Nephron progenitor cell (in vitro differentiated cells): ENCODE measurements at regions not wholly inside any gene's neighbourhood (a gene's known extent, or its start where the extent isn't known, plus 50 kb on each side); places are given as distances from the start of the nearest gene placed in this dataset.
A peak's percentile ranks its signal among the peaks of the same experiment; 100 is the strongest.

Source experiments
- DNase-seq: peaks from one replicate; pipeline ENCODE4 v3.0.0; 2021
- H3K27ac Mint-ChIP-seq: 2 replicates; pipeline ENCODE4 v1.8.0; 2021; ENCODE audit warnings: mild to moderate bottlenecking, moderate library complexity, mixed read lengths
- H3K27me3 Mint-ChIP-seq: 2 replicates; pipeline ENCODE4 v1.8.0; 2021; ENCODE audit warnings: mild to moderate bottlenecking, low read depth, mixed read lengths; ENCODE audit not compliant: poor library complexity
- H3K36me3 Mint-ChIP-seq: 2 replicates; pipeline ENCODE4 v1.8.0; 2021; ENCODE audit warnings: low read depth, mixed read lengths
- H3K4me1 Mint-ChIP-seq: 2 replicates; pipeline ENCODE4 v1.8.0; 2021; ENCODE audit warnings: mixed read lengths
- H3K4me3 Mint-ChIP-seq: 2 replicates; pipeline ENCODE4 v1.8.0; 2021; ENCODE audit warnings: mild to moderate bottlenecking, moderate library complexity, mixed read lengths
- H3K9me3 Mint-ChIP-seq: 2 replicates; pipeline ENCODE4 v1.8.0; 2021; ENCODE audit warnings: mild to moderate bottlenecking, moderate library complexity, mixed read lengths
- TF ChIP-seq, protein P1 (sequence below): fragments of 200-600 bp; sonication (generic); IDR thresholded peaks from 2 replicates; pipeline ENCODE4 v1.5.0; 2021; ENCODE audit warnings: antibody characterized with exemption

DNA sequence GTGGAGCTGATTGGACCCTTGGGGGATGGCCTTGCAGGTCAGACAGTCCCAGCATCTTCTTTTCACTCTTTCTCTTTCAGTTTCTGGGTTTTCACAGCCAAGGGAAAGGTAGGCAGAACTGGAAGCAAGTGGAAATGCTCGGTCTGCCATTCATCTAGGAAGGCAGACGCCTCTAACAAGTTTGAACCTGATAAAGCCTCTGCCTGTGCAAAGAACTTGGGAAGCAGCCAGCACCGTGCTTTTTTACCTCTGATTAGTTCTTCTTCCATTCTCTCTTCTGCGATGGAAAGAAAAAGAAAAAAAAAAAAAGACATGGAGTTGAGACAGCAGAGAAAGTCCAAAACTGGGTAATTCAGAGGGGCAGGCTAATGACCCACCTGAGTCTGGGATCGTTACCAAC lies 997.8 kb upstream of the EEF2KMT start:
- Mint-ChIP-seq H3K9me3 (peaks cover 13% of the 10 kb centered on the region), H3K4me1 (no peaks in the 10 kb centered on the region), H3K36me3 (no peaks in the 10 kb centered on the region), H3K27me3 (peaks cover 7% of the 10 kb centered on the region), H3K27ac (no peak overlapping the region), H3K4me3 (no peak overlapping the region)
- TF ChIP-seq, protein P1, sequence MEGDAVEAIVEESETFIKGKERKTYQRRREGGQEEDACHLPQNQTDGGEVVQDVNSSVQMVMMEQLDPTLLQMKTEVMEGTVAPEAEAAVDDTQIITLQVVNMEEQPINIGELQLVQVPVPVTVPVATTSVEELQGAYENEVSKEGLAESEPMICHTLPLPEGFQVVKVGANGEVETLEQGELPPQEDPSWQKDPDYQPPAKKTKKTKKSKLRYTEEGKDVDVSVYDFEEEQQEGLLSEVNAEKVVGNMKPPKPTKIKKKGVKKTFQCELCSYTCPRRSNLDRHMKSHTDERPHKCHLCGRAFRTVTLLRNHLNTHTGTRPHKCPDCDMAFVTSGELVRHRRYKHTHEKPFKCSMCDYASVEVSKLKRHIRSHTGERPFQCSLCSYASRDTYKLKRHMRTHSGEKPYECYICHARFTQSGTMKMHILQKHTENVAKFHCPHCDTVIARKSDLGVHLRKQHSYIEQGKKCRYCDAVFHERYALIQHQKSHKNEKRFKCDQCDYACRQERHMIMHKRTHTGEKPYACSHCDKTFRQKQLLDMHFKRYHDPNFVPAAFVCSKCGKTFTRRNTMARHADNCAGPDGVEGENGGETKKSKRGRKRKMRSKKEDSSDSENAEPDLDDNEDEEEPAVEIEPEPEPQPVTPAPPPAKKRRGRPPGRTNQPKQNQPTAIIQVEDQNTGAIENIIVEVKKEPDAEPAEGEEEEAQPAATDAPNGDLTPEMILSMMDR = no peak
- DNase-seq = no peak

- Mint-ChIP-seq H3K9me3 (peaks cover 18% of the 10 kb centered on the region), H3K27me3 (peaks cover 18% of the 10 kb centered on the region), H3K4me1 (no peaks in the 10 kb centered on the region), H3K36me3 (no peaks in the 10 kb centered on the region), H3K27ac (no peak overlapping the region), H3K4me3 (no peak overlapping the region)
- DNase-seq = no peak
- TF ChIP-seq, protein P1 = no peak
Measured at GRCh38 chr16:6091021-6091420, 993.4 kb upstream of the EEF2KMT start.

GRCh38 chr16:6081320-6081976 lies 983.9 kb upstream of the EEF2KMT start:
- Mint-ChIP-seq H3K27ac (no peak overlapping the region), H3K4me1 (peaks cover 5% of the 10 kb centered on the region), H3K36me3 (no peaks in the 10 kb centered on the region), H3K9me3 (no peaks in the 10 kb centered on the region), H3K27me3 (peaks cover 23% of the 10 kb centered on the region), H3K4me3 (no peak overlapping the region)
- DNase-seq = peak; percentile 69
- TF ChIP-seq, protein P1 = peak; percentile 77

DNA sequence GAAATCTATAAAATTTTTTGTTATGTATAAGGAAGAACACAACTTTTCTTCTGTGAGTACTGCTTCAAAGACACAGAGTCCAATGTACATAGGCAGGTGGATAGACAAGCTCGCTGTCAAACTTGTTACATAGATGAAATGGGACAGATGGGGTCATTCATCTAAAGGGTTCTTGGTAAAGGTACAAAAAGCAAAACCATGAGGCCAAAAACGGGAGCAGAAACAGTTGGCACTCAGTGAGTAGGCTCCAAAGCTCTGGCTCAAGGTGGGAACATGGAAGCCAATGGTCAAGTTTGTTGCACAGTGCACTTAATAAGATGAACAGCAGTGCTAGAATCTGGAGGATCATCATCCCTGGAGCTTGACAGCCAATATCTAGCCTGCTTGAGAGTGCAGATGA lies 979.0 kb upstream of the EEF2KMT start:
- no peak overlapping the region for H3K4me3 Mint-ChIP-seq
- no peak for DNase-seq
- peaks cover 3% of the 10 kb centered on the region for H3K27me3 Mint-ChIP-seq

GRCh38 chr16:6068063-6068462 lies 970.5 kb upstream of the EEF2KMT start:
- Mint-ChIP-seq H3K27ac (no peak overlapping the region), H3K27me3 (peaks cover 12% of the 10 kb centered on the region)
- TF ChIP-seq, protein P1 = no peak

More for the DNA sequence above, 979.0 kb upstream of the EEF2KMT start:
- Mint-ChIP-seq H3K27ac (no peak overlapping the region), H3K9me3 (peaks cover 7% of the 10 kb centered on the region), H3K36me3 (no peaks in the 10 kb centered on the region), H3K4me1 (peaks cover 5% of the 10 kb centered on the region)
- TF ChIP-seq, protein P1 = no peak

DNA sequence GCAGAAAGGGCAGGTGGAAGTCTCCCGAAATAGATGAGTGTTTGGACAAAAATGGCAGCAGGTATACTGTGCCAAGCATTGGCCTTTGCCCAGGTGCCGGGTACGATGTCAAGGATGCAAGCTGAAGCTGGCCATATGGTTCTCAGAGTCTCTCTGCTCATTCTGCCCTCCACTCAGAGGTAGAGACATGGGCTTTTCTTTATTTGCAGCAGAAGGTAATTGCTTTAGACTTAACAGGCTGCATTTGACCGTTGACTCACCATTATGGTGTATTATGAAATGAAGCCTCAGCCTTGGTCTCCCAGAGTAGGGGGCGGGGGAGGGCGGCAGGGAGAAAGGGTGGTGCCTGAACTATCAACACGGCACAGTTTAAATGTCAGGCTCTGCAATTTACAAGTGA lies 969.1 kb upstream of the EEF2KMT start:
- H3K4me3 Mint-ChIP-seq = no peak overlapping the region
- H3K27ac Mint-ChIP-seq = no peak overlapping the region
- DNase-seq = no peak
- no peaks in the 10 kb centered on the region for H3K36me3 Mint-ChIP-seq
- peaks cover 12% of the 10 kb centered on the region for H3K27me3 Mint-ChIP-seq
- H3K9me3 Mint-ChIP-seq = peaks cover under 1% of the 10 kb centered on the region
- peaks cover 6% of the 10 kb centered on the region for H3K4me1 Mint-ChIP-seq
- TF ChIP-seq, protein P1 = no peak

More at GRCh38 chr16:6068063-6068462, 970.5 kb upstream of the EEF2KMT start:
- no peaks in the 10 kb centered on the region for H3K36me3 Mint-ChIP-seq
- H3K4me1 Mint-ChIP-seq = peaks cover 6% of the 10 kb centered on the region
- no peak for DNase-seq
- H3K9me3 Mint-ChIP-seq = peaks cover 7% of the 10 kb centered on the region
- no peak overlapping the region for H3K4me3 Mint-ChIP-seq
